ENCODE measurements at regions not wholly inside any gene's neighbourhood (a gene's known extent, or its start where the extent isn't known, plus 50 kb on each side); places are given as distances from the start of the nearest gene placed in this dataset.

DNA sequence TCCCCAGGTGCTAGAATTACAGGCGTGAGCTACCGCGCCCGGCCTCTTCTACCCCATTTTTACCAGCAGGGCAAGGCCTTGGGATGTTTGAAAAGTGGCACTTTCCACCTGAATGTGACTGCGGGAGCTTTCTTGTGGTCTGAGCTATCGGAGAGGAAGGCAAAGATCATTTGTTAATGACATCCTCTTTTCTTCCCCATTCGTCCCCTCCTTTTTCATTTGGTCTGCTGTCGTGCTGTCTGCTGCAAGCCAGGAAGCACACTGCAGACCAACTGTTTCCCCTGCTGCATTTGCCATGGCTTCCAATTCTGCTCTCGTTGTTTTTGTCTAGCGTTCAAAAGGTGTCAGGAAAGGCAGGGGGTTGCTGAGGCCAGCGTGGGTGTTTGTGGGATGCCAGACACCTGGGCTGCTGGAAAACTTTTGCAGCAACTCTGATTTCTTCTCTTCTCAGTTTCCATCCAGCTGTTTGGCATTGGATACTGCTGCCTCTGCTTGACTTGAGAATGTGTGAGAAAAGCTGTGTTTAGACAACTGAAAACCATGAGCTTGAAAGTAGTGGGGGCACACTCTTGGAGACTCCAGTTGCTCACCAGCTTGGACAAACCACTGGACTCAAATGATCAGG lies 196.4 kb upstream of the MSX2 start:
- H3K36me3 ChIP-seq (ENCODE audit: control insufficient read depth in 1 of 2, insufficient read depth in 2 of 2, low read length in 2 of 2), result no peaks in the 10 kb centered on the region
- no peak overlapping the region for H3K4me3 ChIP-seq (replicated peaks in 1 of 2; ENCODE audit: low read depth in 1 of 2, low read length in 2 of 2)
- H3K9me3 ChIP-seq (ENCODE audit: control insufficient read depth in 1 of 2, insufficient read depth in 1 of 2, low read depth in 1 of 2, low read length in 2 of 2), result no peaks in the 10 kb centered on the region
- TF ChIP-seq RAD21 (IDR thresholded peaks at IDR 0.05; ENCODE audit: low read depth) (no peak), ZNF274 (IDR thresholded peaks at IDR 0.05; ENCODE audit: low read depth, low read length) (no peak), TCF7L2 (IDR thresholded peaks at IDR 0.05; ENCODE audit: borderline replicate concordance, extremely low read depth, insufficient read depth, insufficient read length) (no peak), POLR2A (IDR thresholded peaks at IDR 0.05; ENCODE audit: borderline replicate concordance, extremely low read depth, insufficient read depth, insufficient read length) (no peak), ELF1 (IDR thresholded peaks at IDR 0.05; ENCODE audit: borderline replicate concordance, low read depth) (no peak), SIN3A (IDR thresholded peaks at IDR 0.05; ENCODE audit: low read depth) (no peak), POLR2AphosphoS5 (IDR thresholded peaks at IDR 0.05; ENCODE audit: low read depth, low read length) (no peak), EGR1 (IDR thresholded peaks at IDR 0.05; ENCODE audit: low read depth) (no peak)
- TF ChIP-seq, protein P1, sequence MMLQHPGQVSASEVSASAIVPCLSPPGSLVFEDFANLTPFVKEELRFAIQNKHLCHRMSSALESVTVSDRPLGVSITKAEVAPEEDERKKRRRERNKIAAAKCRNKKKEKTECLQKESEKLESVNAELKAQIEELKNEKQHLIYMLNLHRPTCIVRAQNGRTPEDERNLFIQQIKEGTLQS (IDR thresholded peaks at IDR 0.05), result no peak
- TF ChIP-seq, protein P2, sequence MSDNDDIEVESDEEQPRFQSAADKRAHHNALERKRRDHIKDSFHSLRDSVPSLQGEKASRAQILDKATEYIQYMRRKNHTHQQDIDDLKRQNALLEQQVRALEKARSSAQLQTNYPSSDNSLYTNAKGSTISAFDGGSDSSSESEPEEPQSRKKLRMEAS (IDR thresholded peaks at IDR 0.05), result no peak
- TF ChIP-seq, protein P3, sequence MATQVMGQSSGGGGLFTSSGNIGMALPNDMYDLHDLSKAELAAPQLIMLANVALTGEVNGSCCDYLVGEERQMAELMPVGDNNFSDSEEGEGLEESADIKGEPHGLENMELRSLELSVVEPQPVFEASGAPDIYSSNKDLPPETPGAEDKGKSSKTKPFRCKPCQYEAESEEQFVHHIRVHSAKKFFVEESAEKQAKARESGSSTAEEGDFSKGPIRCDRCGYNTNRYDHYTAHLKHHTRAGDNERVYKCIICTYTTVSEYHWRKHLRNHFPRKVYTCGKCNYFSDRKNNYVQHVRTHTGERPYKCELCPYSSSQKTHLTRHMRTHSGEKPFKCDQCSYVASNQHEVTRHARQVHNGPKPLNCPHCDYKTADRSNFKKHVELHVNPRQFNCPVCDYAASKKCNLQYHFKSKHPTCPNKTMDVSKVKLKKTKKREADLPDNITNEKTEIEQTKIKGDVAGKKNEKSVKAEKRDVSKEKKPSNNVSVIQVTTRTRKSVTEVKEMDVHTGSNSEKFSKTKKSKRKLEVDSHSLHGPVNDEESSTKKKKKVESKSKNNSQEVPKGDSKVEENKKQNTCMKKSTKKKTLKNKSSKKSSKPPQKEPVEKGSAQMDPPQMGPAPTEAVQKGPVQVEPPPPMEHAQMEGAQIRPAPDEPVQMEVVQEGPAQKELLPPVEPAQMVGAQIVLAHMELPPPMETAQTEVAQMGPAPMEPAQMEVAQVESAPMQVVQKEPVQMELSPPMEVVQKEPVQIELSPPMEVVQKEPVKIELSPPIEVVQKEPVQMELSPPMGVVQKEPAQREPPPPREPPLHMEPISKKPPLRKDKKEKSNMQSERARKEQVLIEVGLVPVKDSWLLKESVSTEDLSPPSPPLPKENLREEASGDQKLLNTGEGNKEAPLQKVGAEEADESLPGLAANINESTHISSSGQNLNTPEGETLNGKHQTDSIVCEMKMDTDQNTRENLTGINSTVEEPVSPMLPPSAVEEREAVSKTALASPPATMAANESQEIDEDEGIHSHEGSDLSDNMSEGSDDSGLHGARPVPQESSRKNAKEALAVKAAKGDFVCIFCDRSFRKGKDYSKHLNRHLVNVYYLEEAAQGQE (IDR thresholded peaks at IDR 0.05; ENCODE audit: low read depth), result no peak
- ChIA-PET POLR2A (no interaction called here), RAD21 (ENCODE audit: low non-redundant PET in 1 of 2, low total read pairs in 2 of 2, uncharacterized antibody in 2 of 2, unreplicated experiment in 2 of 2) (no interaction called here), CTCF (no interaction called here)
- H3K27ac ChIP-seq (ENCODE audit: low read depth, low read length), result no peak overlapping the region
- H3K4me1 ChIP-seq (ENCODE audit: control insufficient read depth in 1 of 2, insufficient read depth in 2 of 2, low read length in 2 of 2), result peaks cover 36 to 74% of the 10 kb centered on the region in 2 experiments
- intact Hi-C loops (cut with micrococcal nuclease), result loop anchor here (10.0 kb wide), 1 partner anchor 103 kb away; no protein-coding TSS in a partner anchor
- no peaks in the 10 kb centered on the region for H3K79me2 ChIP-seq (ENCODE audit: insufficient read depth, low read length)
- no TSS peak for BruUV-seq (replicated peaks)
- peaks cover 13% of the 10 kb centered on the region; the same call in 1 of the 2 replicates for H3K27me3 ChIP-seq (ENCODE audit: insufficient read depth, low read length)
- H3K9me2 ChIP-seq (ENCODE audit: insufficient read depth), result no peaks in the 10 kb centered on the region
- ATAC-seq (no peak), DNase-seq (ENCODE audit: low read depth, low spot score) (no peak)
- no peaks in the 10 kb centered on the region for H4K20me1 ChIP-seq (ENCODE audit: insufficient read depth)
- H2AFZ ChIP-seq (ENCODE audit: low read depth, low read length, poor library complexity, severe bottlenecking), result no peak overlapping the region
- no peak overlapping the region for H3K4me2 ChIP-seq (ENCODE audit: low read length)
- H3K9ac ChIP-seq (ENCODE audit: low read length), result no peak overlapping the region

Data from HCT116 (cell line).